ENCODE measurements at regions not wholly inside any gene's neighbourhood (a gene's known extent, or its start where the extent isn't known, plus 50 kb on each side); places are given as distances from the start of the nearest gene placed in this dataset.

DNA sequence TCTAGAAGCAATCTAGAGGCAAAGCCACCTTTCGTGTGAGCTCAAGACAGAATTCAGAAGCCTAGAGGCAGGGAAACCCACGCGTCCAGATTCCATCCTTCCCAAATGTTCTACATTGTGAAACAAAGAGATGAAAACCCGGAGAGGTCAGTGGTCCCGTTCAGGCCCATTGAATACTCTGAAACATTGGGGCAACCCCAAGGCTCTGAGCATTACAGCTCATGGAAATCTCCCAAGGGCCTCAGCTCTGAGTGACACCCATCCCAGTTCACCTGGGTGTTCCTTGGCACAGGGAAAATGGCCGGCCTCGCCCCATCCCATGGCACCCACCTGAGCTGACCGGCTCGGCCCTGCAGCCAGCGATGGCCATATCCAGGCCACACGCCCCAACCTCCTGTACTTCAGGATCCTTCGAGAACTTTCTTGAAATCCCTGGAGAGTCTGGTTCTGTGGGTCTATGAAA, 128.6 kb upstream of the FGF3 start:
- no peaks in the 10 kb centered on the region for H3K79me2 ChIP-seq (ENCODE audit: insufficient read depth, low read length)
- H4K20me1 ChIP-seq (ENCODE audit: insufficient read depth, low read length, poor library complexity, severe bottlenecking) = no peaks in the 10 kb centered on the region
- H3K27me3 ChIP-seq (ENCODE audit: insufficient read depth, low read length, poor library complexity, severe bottlenecking) = no peaks in the 10 kb centered on the region
- H3K4me1 ChIP-seq (ENCODE audit: insufficient read depth, low read length, poor library complexity, severe bottlenecking) = no peaks in the 10 kb centered on the region
- H3K9me2 ChIP-seq (replicated peaks; ENCODE audit: low read depth, low read length) = no peaks in the 10 kb centered on the region
- H3K4me3 ChIP-seq (ENCODE audit: low read length, poor library complexity, severe bottlenecking) = no peak overlapping the region
- H3K9ac ChIP-seq (ENCODE audit: low read depth, low read length, poor library complexity, severe bottlenecking) = no peak overlapping the region
- H3K36me3 ChIP-seq (ENCODE audit: insufficient read depth, low read length) = no peaks in the 10 kb centered on the region
- no peak for TF ChIP-seq EZH2phosphoT487 (IDR thresholded peaks at IDR 0.05; ENCODE audit: borderline replicate concordance)
- TF ChIP-seq, protein P1, sequence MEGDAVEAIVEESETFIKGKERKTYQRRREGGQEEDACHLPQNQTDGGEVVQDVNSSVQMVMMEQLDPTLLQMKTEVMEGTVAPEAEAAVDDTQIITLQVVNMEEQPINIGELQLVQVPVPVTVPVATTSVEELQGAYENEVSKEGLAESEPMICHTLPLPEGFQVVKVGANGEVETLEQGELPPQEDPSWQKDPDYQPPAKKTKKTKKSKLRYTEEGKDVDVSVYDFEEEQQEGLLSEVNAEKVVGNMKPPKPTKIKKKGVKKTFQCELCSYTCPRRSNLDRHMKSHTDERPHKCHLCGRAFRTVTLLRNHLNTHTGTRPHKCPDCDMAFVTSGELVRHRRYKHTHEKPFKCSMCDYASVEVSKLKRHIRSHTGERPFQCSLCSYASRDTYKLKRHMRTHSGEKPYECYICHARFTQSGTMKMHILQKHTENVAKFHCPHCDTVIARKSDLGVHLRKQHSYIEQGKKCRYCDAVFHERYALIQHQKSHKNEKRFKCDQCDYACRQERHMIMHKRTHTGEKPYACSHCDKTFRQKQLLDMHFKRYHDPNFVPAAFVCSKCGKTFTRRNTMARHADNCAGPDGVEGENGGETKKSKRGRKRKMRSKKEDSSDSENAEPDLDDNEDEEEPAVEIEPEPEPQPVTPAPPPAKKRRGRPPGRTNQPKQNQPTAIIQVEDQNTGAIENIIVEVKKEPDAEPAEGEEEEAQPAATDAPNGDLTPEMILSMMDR (conservative IDR thresholded peaks at IDR 0.05; ENCODE audit: low read length) = no peak
- no peaks in the 10 kb centered on the region for H3K9me3 ChIP-seq (ENCODE audit: insufficient read depth, low read depth, low read length)
- no peak overlapping the region for H3K4me2 ChIP-seq (ENCODE audit: low read depth, low read length, poor library complexity, severe bottlenecking)
- H2AFZ ChIP-seq (ENCODE audit: low read length) = no peak overlapping the region
- no peaks in the 10 kb centered on the region for H3F3A ChIP-seq (ENCODE audit: low read depth)

DNA sequence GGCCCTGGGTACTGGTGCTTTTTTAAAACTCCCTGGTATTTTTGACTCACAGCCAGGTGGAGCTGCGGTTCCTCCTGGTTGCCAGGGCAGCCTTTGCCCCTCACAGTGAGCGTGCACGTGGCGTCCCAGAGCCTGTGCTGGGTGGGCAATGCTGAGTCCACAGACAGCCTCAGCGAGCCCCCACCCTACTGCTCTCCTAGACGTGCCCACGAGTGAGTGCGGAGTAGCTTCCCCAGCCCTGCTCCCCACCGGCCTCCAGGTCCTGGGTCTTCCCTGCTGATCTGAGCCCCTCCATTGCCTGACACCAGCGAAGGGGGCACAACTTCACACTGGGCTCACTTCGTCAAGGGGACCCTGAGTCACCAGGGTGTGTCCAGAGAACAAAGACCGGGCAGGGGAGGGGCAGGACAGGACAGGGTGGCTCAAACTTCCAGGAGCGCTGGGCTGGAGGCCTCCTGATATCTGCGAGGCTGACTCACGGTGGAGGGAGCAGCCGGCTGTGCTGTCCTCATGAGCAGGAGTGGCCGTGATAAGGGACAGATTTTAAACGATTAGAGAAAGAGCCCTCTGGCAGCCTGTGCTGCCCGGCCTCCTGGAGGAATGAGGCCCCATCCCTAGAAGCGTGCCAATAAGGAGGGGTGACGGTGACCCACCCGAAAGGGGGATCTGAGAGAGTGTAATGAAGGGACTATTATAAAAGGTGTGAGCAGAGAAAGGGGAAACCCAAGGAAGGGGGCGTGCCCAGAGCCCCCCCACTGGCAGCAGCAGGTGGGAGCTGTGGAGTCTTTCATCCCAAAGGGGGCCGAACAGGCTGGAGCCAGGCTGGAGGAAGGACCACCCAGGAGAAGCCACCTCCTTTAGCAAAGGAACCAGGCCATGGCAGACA, 129.3 kb upstream of the FGF3 start:
- no peak for TF ChIP-seq EZH2phosphoT487 (IDR thresholded peaks at IDR 0.05; ENCODE audit: borderline replicate concordance)
- TF ChIP-seq, protein P1 (conservative IDR thresholded peaks at IDR 0.05; ENCODE audit: low read length) = no peak; the same call in 1 of the 2 replicates
- H3K9me2 ChIP-seq (replicated peaks; ENCODE audit: low read depth, low read length) = no peaks in the 10 kb centered on the region
- no peaks in the 10 kb centered on the region for H3F3A ChIP-seq (ENCODE audit: low read depth)
- H3K27me3 ChIP-seq (ENCODE audit: insufficient read depth, low read length, poor library complexity, severe bottlenecking) = no peaks in the 10 kb centered on the region
- H3K4me3 ChIP-seq (ENCODE audit: low read length, poor library complexity, severe bottlenecking) = no peak overlapping the region
- no peak overlapping the region for H3K9ac ChIP-seq (ENCODE audit: low read depth, low read length, poor library complexity, severe bottlenecking)
- no peaks in the 10 kb centered on the region for H3K36me3 ChIP-seq (ENCODE audit: insufficient read depth, low read length)
- no peak overlapping the region for H2AFZ ChIP-seq (ENCODE audit: low read length)
- H3K9me3 ChIP-seq (ENCODE audit: insufficient read depth, low read depth, low read length) = no peaks in the 10 kb centered on the region
- H3K4me2 ChIP-seq (ENCODE audit: low read depth, low read length, poor library complexity, severe bottlenecking) = no peak overlapping the region
- no peaks in the 10 kb centered on the region for H3K4me1 ChIP-seq (ENCODE audit: insufficient read depth, low read length, poor library complexity, severe bottlenecking)
- H3K79me2 ChIP-seq (ENCODE audit: insufficient read depth, low read length) = no peaks in the 10 kb centered on the region
- no peaks in the 10 kb centered on the region for H4K20me1 ChIP-seq (ENCODE audit: insufficient read depth, low read length, poor library complexity, severe bottlenecking)

DNA sequence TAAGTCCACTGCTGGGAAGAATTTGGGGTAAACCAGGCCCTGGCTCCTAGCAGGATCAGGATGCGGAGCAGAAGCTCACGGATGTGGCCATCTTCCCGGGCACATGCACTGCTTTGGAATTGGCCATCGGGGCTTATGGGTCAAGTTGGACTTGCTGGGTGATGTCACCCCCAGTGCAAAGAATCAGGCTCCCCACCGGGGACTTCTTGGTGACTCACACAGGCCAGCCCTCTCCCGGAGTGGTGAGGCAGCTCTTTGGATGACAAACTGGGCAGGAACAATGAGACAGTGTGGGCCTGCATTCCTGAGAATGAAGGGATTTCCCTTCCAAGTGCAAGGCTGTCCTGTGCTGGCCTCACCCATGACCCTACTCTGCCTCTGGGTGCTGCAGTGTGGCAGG, 128.8 kb upstream of the ANO1 start:
- H3K4me2 ChIP-seq (ENCODE audit: low read depth, low read length, poor library complexity, severe bottlenecking) = no peak overlapping the region

More for the DNA sequence above, 128.8 kb upstream of the ANO1 start:
- no peak overlapping the region for H3K4me3 ChIP-seq (ENCODE audit: low read length, poor library complexity, severe bottlenecking)
- no peaks in the 10 kb centered on the region for H3K27me3 ChIP-seq (ENCODE audit: insufficient read depth, low read length, poor library complexity, severe bottlenecking)
- H3K36me3 ChIP-seq (ENCODE audit: insufficient read depth, low read length) = no peaks in the 10 kb centered on the region
- H3K9ac ChIP-seq (ENCODE audit: low read depth, low read length, poor library complexity, severe bottlenecking) = no peak overlapping the region
- no peaks in the 10 kb centered on the region for H3F3A ChIP-seq (ENCODE audit: low read depth)
- H3K79me2 ChIP-seq (ENCODE audit: insufficient read depth, low read length) = no peaks in the 10 kb centered on the region
- no peaks in the 10 kb centered on the region for H4K20me1 ChIP-seq (ENCODE audit: insufficient read depth, low read length, poor library complexity, severe bottlenecking)
- TF ChIP-seq, protein P1 (conservative IDR thresholded peaks at IDR 0.05; ENCODE audit: low read length) = no peak
- TF ChIP-seq EZH2phosphoT487 (IDR thresholded peaks at IDR 0.05; ENCODE audit: borderline replicate concordance) = no peak
- H3K9me2 ChIP-seq (replicated peaks; ENCODE audit: low read depth, low read length) = no peaks in the 10 kb centered on the region
- H2AFZ ChIP-seq (ENCODE audit: low read length) = no peak overlapping the region
- H3K9me3 ChIP-seq (ENCODE audit: insufficient read depth, low read depth, low read length) = no peaks in the 10 kb centered on the region
- H3K4me1 ChIP-seq (ENCODE audit: insufficient read depth, low read length, poor library complexity, severe bottlenecking) = no peaks in the 10 kb centered on the region
